ENCODE measurements at regions not wholly inside any gene's neighbourhood (a gene's known extent, or its start where the extent isn't known, plus 50 kb on each side); places are given as distances from the start of the nearest gene placed in this dataset.
"Not testable (repeated sequence)": the region's sequence is repeated elsewhere in the genome, so short reads cannot be mapped to it uniquely, and the experiment has no call there.

GRCh38 chr10:118901380-118901779, 128.1 kb upstream of the NANOS1 start:
- Histone ChIP-seq H3K4me1 (no peaks in the 10 kb centered on the region), H3K4me3 (no peak overlapping the region), H3K36me3 (ENCODE audit: low read depth, missing control alignments) (no peaks in the 10 kb centered on the region), H3K27ac (no peak overlapping the region), H3K27me3 (no peaks in the 10 kb centered on the region), H3K9me3 (no peaks in the 10 kb centered on the region)
- 74 to 79% methylated on average over 4 of the region's 4 CpGs for WGBS, 2 donors
- DNase-seq: no peak
- TF ChIP-seq POLR2A (IDR thresholded peaks at IDR 0.05) (no peak), CTCF (IDR thresholded peaks at IDR 0.05) (no peak)
- intact Hi-C loops (cut with DNase I; ENCODE audit: low total_unique reads): no loop called here

GRCh38 chr10:118901906-118902305, 127.6 kb upstream of the NANOS1 start:
- Histone ChIP-seq H3K4me1 (no peaks in the 10 kb centered on the region), H3K27me3 (no peaks in the 10 kb centered on the region), H3K27ac (no peak overlapping the region), H3K4me3 (no peak overlapping the region), H3K36me3 (ENCODE audit: low read depth, missing control alignments) (no peaks in the 10 kb centered on the region), H3K9me3 (no peaks in the 10 kb centered on the region)
- DNase-seq: no peak
- intact Hi-C loops (cut with DNase I; ENCODE audit: low total_unique reads): no loop called here
- WGBS, 2 donors: 72 to 78% methylated on average over 4 of the region's 4 CpGs
- TF ChIP-seq POLR2A (IDR thresholded peaks at IDR 0.05) (no peak), CTCF (IDR thresholded peaks at IDR 0.05) (no peak)

GRCh38 chr10:118902656-118903055, 126.9 kb upstream of the NANOS1 start:
- H3K4me3 ChIP-seq; intact Hi-C loops (cut with DNase I; ENCODE audit: low total_unique reads): not testable (repeated sequence)
- WGBS, 2 donors: 94 to 98% methylated on average over 5 of the region's 5 CpGs

GRCh38 chr10:118903251-118903650, 126.3 kb upstream of the NANOS1 start:
- H3K27me3 ChIP-seq: no peaks in the 10 kb centered on the region
- no peak overlapping the region for H3K27ac ChIP-seq
- H3K4me3 ChIP-seq: no peak overlapping the region
- H3K36me3 ChIP-seq (ENCODE audit: low read depth, missing control alignments): no peaks in the 10 kb centered on the region
- no peak for DNase-seq
- TF ChIP-seq CTCF (IDR thresholded peaks at IDR 0.05): no peak
- no peak for TF ChIP-seq POLR2A (IDR thresholded peaks at IDR 0.05)
- no peaks in the 10 kb centered on the region for H3K4me1 ChIP-seq
- 95 to 96% methylated on average over 4 of the region's 4 CpGs for WGBS, 2 donors
- H3K9me3 ChIP-seq: no peaks in the 10 kb centered on the region
- intact Hi-C loops (cut with DNase I; ENCODE audit: low total_unique reads): no loop called here

More at GRCh38 chr10:118902656-118903055, 126.9 kb upstream of the NANOS1 start:
- H3K36me3 ChIP-seq (ENCODE audit: low read depth, missing control alignments); DNase-seq; H3K27me3 ChIP-seq; H3K4me1 ChIP-seq; H3K27ac ChIP-seq; H3K9me3 ChIP-seq: not testable (repeated sequence)

GRCh38 chr10:118903691-118904090, 125.8 kb upstream of the NANOS1 start:
- no peaks in the 10 kb centered on the region for H3K36me3 ChIP-seq (ENCODE audit: low read depth, missing control alignments)
- no peak overlapping the region for H3K27ac ChIP-seq
- H3K27me3 ChIP-seq: no peaks in the 10 kb centered on the region
- no peaks in the 10 kb centered on the region for H3K9me3 ChIP-seq
- DNase-seq: no peak
- intact Hi-C loops (cut with DNase I; ENCODE audit: low total_unique reads): no loop called here
- no peaks in the 10 kb centered on the region for H3K4me1 ChIP-seq
- TF ChIP-seq POLR2A (IDR thresholded peaks at IDR 0.05) (no peak), CTCF (IDR thresholded peaks at IDR 0.05) (no peak)
- no peak overlapping the region for H3K4me3 ChIP-seq

All from testis (tissue), 2 donors.